Progenitor cell of endocrine pancreas (in vitro differentiated cells): ENCODE measurements at regions not wholly inside any gene's neighbourhood (a gene's known extent, or its start where the extent isn't known, plus 50 kb on each side); places are given as distances from the start of the nearest gene placed in this dataset.

ENCODE experiments used
- DNase-seq: peaks from one replicate; pipeline ENCODE4 v3.0.0; 2021; ENCODE audit warnings: low spot score; ENCODE audit not compliant: unreplicated experiment
- H3K27ac Mint-ChIP-seq: 2 replicates; pipeline ENCODE4 v1.8.0; 2021; ENCODE audit warnings: mild to moderate bottlenecking, moderate library complexity, mixed read lengths
- H3K27me3 Mint-ChIP-seq: 2 replicates; pipeline ENCODE4 v1.8.0; 2021; ENCODE audit warnings: mixed read lengths
- H3K36me3 Mint-ChIP-seq: 2 replicates; pipeline ENCODE4 v1.8.0; 2022; ENCODE audit warnings: mixed read lengths; ENCODE audit not compliant: insufficient read depth
- H3K4me1 Mint-ChIP-seq: 2 replicates; pipeline ENCODE4 v1.8.0; 2021; ENCODE audit warnings: low read depth, mixed read lengths
- H3K4me3 Mint-ChIP-seq: 2 replicates; pipeline ENCODE4 v1.8.0; 2021; ENCODE audit warnings: low read depth, mild to moderate bottlenecking, moderate library complexity, mixed read lengths
- H3K9me3 Mint-ChIP-seq: 2 replicates; pipeline ENCODE4 v1.8.0; 2021; ENCODE audit warnings: low read depth, mixed read lengths
- TF ChIP-seq, protein P1 (sequence below): fragments of 200-600 bp; sonication (generic); IDR thresholded peaks from one replicate; pipeline ENCODE4 v1.5.0; 2021; ENCODE audit warnings: antibody characterized with exemption, mild to moderate bottlenecking; ENCODE audit not compliant: unreplicated experiment

DNA sequence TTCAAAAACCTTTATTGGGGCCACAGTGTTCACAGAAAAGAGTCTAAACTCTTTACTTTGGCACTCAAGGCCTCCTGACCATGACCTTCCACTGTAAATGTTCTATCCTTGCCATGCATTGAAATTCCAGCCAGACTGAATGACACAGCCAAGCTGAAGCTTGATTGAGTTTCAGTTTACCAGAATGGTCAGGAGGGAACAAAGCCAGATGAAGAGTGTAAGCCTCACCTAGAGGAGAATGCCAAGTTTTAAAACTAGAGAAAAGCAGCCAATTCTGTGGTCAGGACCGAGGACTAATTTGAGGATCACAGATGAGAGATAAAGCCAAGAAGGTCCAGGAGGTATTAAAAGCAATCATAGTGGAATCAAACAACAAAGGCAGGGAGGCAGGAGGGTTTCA lies 215.3 kb downstream of the KCNA4 start:
- peaks cover 3% of the 10 kb centered on the region for H3K9me3 Mint-ChIP-seq
- H3K27me3 Mint-ChIP-seq = no peaks in the 10 kb centered on the region
- H3K27ac Mint-ChIP-seq = no peak overlapping the region
- DNase-seq = no peak
- H3K4me3 Mint-ChIP-seq = no peak overlapping the region
- peaks cover 4% of the 10 kb centered on the region for H3K4me1 Mint-ChIP-seq
- H3K36me3 Mint-ChIP-seq = no peaks in the 10 kb centered on the region
- TF ChIP-seq, protein P1, sequence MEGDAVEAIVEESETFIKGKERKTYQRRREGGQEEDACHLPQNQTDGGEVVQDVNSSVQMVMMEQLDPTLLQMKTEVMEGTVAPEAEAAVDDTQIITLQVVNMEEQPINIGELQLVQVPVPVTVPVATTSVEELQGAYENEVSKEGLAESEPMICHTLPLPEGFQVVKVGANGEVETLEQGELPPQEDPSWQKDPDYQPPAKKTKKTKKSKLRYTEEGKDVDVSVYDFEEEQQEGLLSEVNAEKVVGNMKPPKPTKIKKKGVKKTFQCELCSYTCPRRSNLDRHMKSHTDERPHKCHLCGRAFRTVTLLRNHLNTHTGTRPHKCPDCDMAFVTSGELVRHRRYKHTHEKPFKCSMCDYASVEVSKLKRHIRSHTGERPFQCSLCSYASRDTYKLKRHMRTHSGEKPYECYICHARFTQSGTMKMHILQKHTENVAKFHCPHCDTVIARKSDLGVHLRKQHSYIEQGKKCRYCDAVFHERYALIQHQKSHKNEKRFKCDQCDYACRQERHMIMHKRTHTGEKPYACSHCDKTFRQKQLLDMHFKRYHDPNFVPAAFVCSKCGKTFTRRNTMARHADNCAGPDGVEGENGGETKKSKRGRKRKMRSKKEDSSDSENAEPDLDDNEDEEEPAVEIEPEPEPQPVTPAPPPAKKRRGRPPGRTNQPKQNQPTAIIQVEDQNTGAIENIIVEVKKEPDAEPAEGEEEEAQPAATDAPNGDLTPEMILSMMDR = no peak

GRCh38 chr11:29786092-29786491 lies 230.7 kb downstream of the KCNA4 start:
- H3K27ac Mint-ChIP-seq = no peak overlapping the region
- no peaks in the 10 kb centered on the region for H3K36me3 Mint-ChIP-seq

DNA sequence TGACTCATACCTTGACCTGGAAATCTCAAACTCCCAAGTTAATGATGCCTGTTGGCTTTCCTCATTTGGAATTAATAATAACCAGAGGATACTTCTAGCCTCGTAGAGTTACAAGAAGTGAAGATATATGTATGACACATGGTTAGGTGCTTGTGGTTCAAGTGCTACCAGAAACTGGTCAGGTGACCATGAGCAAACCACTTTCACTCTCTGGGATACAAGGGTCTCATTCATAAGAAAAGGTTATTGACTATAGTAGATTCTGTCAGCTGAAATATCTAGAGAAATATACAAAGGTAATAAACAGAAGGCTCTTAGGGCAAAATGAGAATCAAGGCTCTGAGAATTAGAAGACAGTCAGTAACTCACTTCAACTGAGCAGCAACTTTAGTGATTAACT lies 233.3 kb downstream of the KCNA4 start:
- Mint-ChIP-seq H3K4me3 (no peak overlapping the region), H3K27ac (no peak overlapping the region), H3K36me3 (no peaks in the 10 kb centered on the region), H3K9me3 (no peaks in the 10 kb centered on the region), H3K27me3 (peaks cover 5% of the 10 kb centered on the region), H3K4me1 (peaks cover 7% of the 10 kb centered on the region)
- DNase-seq = no peak
- TF ChIP-seq, protein P1 = no peak

More at GRCh38 chr11:29786092-29786491, 230.7 kb downstream of the KCNA4 start:
- H3K4me1 Mint-ChIP-seq = no peaks in the 10 kb centered on the region
- H3K27me3 Mint-ChIP-seq = peaks cover 5% of the 10 kb centered on the region
- H3K9me3 Mint-ChIP-seq = no peaks in the 10 kb centered on the region
- TF ChIP-seq, protein P1 = no peak
- H3K4me3 Mint-ChIP-seq = no peak overlapping the region
- DNase-seq = no peak

GRCh38 chr11:29782447-29782846 lies 234.4 kb downstream of the KCNA4 start:
- peaks cover 5% of the 10 kb centered on the region for H3K27me3 Mint-ChIP-seq
- H3K4me3 Mint-ChIP-seq = no peak overlapping the region
- DNase-seq = no peak
- TF ChIP-seq, protein P1 = no peak
- peak overlapping the region; percentile 46 for H3K27ac Mint-ChIP-seq
- H3K4me1 Mint-ChIP-seq = peaks cover 7% of the 10 kb centered on the region
- no peaks in the 10 kb centered on the region for H3K36me3 Mint-ChIP-seq
- H3K9me3 Mint-ChIP-seq = no peaks in the 10 kb centered on the region

DNA sequence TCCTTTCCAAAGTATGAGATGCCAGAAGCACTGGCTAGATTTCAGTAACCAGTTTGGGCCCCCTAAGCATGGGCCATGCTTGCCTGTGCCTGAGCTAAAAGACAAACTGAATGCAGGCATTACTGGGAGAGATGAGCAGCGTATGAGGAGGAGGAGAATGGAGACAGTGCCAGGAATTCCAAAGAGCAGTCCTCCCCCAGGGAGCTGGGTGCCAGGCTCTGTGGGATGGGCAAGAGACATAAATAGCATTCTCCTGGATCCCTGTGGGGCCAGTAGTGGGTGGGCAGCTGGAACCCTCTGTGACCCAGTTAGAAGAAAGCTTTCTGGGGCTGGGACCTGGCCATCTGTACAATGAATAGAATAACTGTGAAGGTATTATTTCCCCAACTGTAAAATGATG lies 235.6 kb downstream of the KCNA4 start:
- no peak overlapping the region for H3K27ac Mint-ChIP-seq

More for the DNA sequence above, 235.6 kb downstream of the KCNA4 start:
- TF ChIP-seq, protein P1 = no peak
- Mint-ChIP-seq H3K4me1 (peaks cover 7% of the 10 kb centered on the region), H3K36me3 (no peaks in the 10 kb centered on the region), H3K27me3 (peaks cover 5% of the 10 kb centered on the region), H3K9me3 (no peaks in the 10 kb centered on the region), H3K4me3 (no peak overlapping the region)
- no peak for DNase-seq
